ENCODE measurements at regions not wholly inside any gene's neighbourhood (a gene's known extent, or its start where the extent isn't known, plus 50 kb on each side); places are given as distances from the start of the nearest gene placed in this dataset.

GRCh38 chr3:72263223-72263990 is 478.5 kb upstream of the PROK2 start:
- Histone ChIP-seq H3K79me2 (ENCODE audit: insufficient read depth, low read length) (no peaks in the 10 kb centered on the region), H4K20me1 (ENCODE audit: control insufficient read depth, insufficient read depth, insufficient read length) (no peaks in the 10 kb centered on the region), H3K23ac (ENCODE audit: insufficient read length, low read depth, low read length) (no peak overlapping the region), H2AFZ (ENCODE audit: low read length) (no peak overlapping the region), H2BK120ac (ENCODE audit: low read depth, low read length, poor library complexity, severe bottlenecking) (no peak overlapping the region), H3K4me1 (ENCODE audit: insufficient read depth, low read length) (peaks cover 2% of the 10 kb centered on the region; the same call in 1 of the 2 replicates), H3K14ac (ENCODE audit: insufficient read depth, low read length) (no peak overlapping the region), H3K9ac (ENCODE audit: extremely low read depth, insufficient read length, low read length) (no peak overlapping the region), H3K4ac (ENCODE audit: low read depth, low read length) (no peak overlapping the region), H3T11ph (ENCODE audit: low read length) (no peak overlapping the region), H3K9me3 (ENCODE audit: control insufficient read depth, low read depth, low read length) (no peaks in the 10 kb centered on the region), H3K27ac (ENCODE audit: insufficient read length, low read depth, low read length) (no peak overlapping the region), H4K91ac (ENCODE audit: insufficient read length, low read depth, low read length) (no peak overlapping the region), H2BK20ac (ENCODE audit: low read depth, low read length, poor library complexity, severe bottlenecking) (no peak overlapping the region), H4K8ac (replicated peaks; ENCODE audit: insufficient read length, low read depth, low read length) (no peak overlapping the region), H2AK5ac (ENCODE audit: insufficient read length, low read length) (no peak overlapping the region), H3K79me1 (ENCODE audit: insufficient read depth, low read depth, low read length, poor library complexity, severe bottlenecking) (no peaks in the 10 kb centered on the region), H2BK15ac (ENCODE audit: low read depth, low read length) (no peak overlapping the region), H4K5ac (ENCODE audit: insufficient read length, low read depth, low read length) (no peak overlapping the region), H3K4me2 (ENCODE audit: insufficient read depth, insufficient read length, low read length) (no peak overlapping the region), H2BK5ac (ENCODE audit: insufficient read length, low read length) (no peak overlapping the region), H2BK12ac (ENCODE audit: insufficient read length, low read depth, low read length) (no peak overlapping the region), H3K18ac (ENCODE audit: insufficient read length, low read depth, low read length) (no peak overlapping the region), H3K23me2 (ENCODE audit: insufficient read length, low read depth, low read length, poor library complexity, severe bottlenecking) (no peaks in the 10 kb centered on the region), H3K56ac (ENCODE audit: insufficient read length, low read depth, low read length) (no peak overlapping the region), H3K27me3 (ENCODE audit: insufficient read depth, low read length) (no peaks in the 10 kb centered on the region)
- no peak overlapping the region for H3K4me3 Mint-ChIP-seq
- no peak for TF ChIP-seq CTCF (conservative IDR thresholded peaks at IDR 0.05)
- H3K4me1 Mint-ChIP-seq, result peaks cover 14 to 15% of the 10 kb centered on the region in 2 experiments
- no CpG with 5 or more reads among the region's 4 CpGs for WGBS (ENCODE audit: extremely low coverage, insufficient read length, low lambda C conversion rate)
- H3K27ac Mint-ChIP-seq, result no peak overlapping the region
- H3K27me3 Mint-ChIP-seq (ENCODE audit: low read depth), result peaks cover 1% of the 10 kb centered on the region
- H3K36me3 Mint-ChIP-seq (ENCODE audit: insufficient read depth in 1 of 3, low read depth in 3 of 3), result no peaks in the 10 kb centered on the region
- no peak for DNase-seq
- no peaks in the 10 kb centered on the region; a peak in 1 of 5 replicates for H3K9me3 Mint-ChIP-seq

Data from H9 (cell line).